ENCODE measurements at regions not wholly inside any gene's neighbourhood (a gene's known extent, or its start where the extent isn't known, plus 50 kb on each side); places are given as distances from the start of the nearest gene placed in this dataset.

DNA sequence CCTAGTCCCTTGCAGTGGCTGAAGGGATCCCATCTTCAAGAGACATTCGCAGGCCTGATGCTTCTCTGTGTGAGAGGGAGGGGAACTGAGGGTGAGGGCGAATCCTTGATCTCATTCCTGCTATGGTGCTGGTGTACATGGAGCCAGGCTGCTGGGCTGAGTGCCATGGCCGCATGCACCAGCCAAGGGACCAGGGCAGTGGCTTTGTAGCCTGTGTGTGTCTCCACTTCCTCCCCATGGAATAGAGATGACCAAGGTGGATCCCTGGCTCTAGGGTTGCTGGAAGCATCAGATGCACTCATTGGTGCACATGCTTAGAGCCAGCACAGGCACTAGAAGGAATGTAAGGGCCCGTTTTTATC, 195.0 kb downstream of the FOXL1 start:
- no peak for DNase-seq (ENCODE audit: low read depth)

DNA sequence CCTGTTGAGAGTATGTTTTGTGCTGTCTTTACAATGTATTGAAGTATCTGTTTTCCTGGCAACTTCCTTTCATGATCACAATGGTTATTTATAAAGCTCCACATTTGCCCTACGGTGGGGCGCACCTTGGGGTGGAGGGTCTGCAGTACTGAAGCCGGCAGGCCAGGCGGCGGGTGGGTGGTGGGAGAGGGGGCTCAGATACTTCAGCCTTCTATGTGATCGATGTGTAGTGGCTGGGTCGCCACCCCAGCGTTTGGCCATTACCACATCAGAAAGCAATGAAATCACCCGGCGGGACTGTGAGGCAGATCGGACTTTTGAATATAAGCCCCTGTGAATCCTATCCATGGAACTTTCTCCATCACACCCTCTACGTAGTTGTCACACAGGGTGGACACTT, 196.6 kb downstream of the FOXL1 start:
- no peak for DNase-seq (ENCODE audit: low read depth)

DNA sequence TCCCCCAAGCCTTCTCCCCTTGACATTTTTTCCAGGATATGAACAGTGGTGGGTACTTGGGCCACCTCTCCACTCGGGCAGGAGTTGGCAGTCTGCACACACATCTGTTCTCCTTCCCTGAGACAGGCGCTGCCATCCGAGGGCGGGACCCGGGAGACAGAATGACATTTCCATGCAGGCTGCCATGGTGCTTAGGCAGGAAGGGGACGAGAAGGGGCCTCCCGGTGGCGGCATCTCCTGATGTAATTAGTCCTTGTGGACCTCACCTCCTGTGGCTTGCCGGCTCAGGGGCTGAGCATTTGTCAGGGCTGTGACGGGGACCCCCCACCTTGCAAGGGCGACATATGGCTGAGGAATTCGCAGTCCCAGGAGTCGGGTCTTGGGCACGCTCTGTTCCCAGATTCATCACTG, 197.2 kb downstream of the FOXL1 start:
- DNase-seq (ENCODE audit: low read depth): no peak

DNA sequence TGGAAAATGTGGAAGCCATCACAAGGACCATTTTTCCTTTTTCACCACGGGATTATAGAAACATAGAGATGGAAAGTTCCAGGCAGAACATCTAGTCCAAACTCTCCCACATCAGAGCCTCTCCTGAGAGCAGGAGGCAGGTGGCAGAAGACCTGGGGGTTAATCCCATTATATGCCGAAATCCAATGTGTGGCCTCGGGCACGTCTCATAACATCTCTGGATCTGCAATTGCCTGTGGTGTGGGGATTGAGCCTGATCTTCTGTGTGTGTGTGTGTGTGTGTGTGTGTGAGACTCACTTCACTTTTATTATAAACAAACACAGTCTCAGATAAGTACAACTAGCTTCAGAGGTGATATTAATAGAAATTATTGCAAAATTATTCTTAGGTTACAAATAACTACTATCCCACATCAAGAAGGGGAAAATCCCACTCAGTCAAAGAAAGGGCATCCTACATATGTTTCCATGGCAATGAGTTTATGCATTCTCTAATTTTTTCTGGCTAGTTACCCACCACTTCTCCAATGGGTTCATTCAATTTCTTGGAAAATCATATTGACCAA, 199.1 kb downstream of the FOXL1 start:
- DNase-seq (ENCODE audit: low read depth): no peak

DNA sequence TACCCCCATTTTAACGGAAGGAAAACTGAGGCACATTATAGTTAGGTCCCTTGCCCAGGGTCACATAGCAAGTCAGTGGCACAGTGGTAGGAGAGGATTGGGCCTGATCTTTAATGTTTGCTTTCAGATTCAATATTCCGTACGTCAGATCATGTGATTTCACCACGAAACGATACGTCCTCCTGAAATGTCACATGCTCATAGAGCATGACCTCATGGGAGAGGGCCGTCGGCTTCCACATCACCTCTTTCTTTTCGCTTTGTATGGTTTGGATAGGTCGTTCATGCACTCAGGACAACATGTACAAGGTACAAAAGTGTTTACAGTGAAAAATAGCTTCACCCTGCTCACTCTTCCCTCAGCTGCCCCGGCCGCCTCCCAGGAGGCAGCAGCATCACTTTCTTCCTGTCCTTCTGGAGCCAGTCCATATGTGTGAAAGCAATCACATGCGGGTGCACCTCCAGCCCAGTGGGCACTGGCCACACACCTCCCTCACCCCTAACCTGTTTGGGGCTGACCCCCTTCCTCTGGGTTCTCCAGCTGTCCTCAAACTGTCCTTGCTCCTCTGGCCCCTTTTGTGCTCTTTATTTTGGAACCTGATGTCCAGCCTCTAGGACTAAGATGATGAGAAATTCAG, 199.9 kb downstream of the FOXL1 start:
- DNase-seq (ENCODE audit: low read depth): no peak

DNA sequence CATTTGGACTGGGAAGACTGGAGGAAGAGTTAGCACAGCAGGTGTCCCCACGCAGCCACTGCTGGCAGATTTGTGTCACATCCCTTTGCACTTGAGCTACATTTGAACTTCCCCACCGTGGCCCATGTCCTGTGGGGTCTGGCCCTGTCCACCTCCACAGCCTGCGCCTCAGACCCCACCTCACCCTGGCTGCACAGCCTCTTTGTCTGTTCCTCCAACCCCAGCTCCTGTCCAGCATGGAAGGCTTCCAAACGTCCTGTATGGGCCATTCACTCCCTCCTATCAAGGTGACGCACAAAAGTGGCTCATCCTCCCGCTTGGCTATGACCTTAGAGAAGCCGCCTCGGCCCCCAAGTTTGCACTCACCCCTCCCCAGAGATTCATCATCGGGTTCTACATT, 200.6 kb downstream of the FOXL1 start:
- DNase-seq (ENCODE audit: low read depth): no peak

DNA sequence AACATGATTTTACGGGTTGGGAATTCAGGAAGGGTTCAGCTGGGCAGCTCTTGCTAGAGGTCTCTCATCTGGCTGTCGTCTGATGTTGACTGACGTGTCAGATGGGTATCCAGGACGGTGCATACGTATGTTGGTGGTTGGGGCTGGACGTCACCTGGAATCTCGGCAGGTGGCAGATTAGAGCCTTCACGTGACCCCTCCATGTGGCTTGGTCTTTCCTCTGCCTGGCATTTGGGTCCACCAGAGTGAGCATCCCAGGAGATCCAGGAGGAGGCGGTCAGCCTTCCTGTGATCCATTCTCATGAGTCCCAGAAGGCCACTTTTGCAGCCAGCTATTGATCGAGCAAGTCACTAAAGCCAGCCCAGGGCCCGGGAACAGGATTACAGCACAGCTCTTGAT, 202.7 kb downstream of the FOXL1 start:
- DNase-seq (ENCODE audit: low read depth): no peak

DNA sequence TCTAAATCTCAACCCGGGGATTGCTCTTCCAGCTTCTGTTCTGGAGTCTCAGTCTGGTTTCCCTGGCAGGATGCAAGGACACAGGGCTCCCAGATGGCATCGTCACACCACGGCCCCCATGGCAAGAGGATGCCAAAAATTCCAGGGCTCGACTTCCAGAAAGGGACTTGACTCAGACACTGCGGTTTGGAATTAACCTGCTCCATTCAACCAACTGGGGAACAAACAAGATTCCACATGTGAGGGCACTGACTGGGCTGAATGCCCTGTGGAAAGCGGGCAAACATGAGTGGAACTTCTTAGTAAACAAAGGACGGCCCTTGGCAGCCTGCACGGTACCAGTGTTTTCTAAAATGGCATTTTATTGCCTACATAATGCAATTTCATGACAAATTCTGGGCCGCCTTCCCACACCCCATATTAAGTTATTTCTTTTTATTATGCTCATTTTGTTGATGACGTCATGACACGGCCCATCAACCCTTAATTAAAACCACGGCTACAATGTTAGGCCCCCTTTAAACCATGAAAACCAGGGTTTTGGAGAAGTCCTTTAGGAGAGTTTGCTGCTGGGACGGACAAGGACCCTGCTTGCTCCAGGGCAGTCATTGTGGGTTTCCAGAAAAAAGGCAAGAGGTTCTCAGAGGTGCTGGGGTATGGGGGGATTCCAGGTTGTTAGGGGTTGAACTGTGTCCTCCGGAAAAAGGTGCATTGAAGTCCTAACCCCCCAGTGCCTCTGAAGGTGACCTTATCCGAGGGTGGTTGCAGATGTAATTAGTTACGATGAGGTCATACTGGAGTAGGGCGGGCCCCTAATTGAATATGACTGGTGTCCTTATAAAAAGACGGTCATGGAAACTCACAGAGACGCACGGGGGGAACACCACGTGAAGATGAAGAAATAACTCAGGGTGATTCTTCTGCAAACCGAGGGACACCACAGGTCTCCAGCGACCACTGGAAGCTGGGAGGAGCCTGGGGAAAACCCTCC, 205.6 kb downstream of the FOXL1 start:
- DNase-seq (ENCODE audit: low read depth): no peak

DNA sequence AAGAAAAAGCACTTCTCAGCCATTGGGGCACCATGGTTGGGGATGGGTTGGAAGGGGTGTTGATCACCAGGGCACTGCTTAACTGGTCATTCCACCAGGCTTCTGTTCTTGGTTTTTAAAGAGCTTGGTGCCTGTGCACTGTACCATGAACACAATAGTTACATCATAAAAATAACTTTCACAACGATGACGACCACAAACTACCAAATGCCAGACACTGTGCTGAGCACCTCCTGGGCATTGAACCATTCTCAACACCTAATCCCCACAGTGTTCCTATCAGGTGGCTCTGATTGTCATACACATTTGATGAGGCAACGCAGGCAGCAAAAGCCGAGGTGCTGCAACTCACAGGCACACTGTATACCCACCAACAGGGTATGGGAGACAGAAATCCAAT, 208.0 kb downstream of the FOXL1 start:
- no peak for DNase-seq (ENCODE audit: low read depth)

DNA sequence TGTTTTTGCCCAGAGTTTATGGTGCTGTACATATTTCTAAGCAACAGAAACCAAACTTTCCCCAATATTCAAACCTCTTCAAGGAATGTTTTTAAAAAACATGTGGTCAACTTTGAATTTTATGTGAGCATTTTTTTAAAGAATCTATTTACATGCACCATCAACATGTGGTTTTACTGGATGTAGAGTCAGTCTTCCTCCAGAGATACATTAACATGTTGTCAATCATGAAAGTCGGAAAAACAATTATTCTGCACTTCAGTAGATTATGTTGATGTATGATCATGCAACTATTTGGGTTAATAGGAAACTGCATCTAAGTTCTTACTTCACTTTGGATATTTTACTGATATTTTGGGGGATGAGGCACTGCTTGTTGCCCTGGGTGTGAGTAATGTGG, 208.6 kb downstream of the FOXL1 start:
- DNase-seq (ENCODE audit: low read depth): no peak

DNA sequence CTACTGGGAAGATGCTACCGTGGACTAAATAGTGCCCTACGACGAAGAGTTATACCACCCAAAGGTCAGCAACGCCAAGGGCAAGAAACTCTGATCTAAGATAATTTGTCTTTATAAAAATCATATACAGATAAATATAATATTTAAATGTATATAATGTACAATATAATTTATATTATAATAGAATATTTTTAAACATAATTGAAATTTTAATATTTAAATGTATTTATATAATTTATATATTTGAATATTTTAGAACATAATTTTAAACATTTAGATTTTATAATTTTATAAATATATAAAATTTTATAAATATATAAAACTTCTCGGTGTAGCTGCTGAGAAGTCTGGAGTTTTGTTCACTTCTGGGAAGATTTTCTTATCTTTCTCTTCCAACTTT, 209.2 kb downstream of the FOXL1 start:
- DNase-seq (ENCODE audit: low read depth): no peak

DNA sequence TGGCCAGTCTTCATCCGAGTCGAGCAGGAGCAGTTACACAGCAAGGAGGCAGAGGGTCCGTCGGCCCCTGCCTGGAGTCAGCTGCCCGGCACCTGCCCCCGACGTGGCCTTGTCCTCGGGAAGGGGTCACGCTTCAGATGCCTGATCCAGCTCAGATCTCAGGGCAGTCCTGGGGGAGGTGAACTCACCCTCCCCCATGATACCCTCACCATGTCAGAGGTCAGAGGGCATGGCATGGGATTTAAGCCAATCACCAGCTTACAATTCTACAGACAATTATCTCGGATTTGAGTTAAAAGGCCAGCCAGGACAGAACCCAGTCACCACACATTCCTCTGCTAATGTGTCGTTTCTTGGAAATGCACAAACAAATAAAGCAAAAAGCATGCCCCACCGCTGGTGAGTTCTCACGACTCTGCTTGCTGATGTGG, 211.3 kb downstream of the FOXL1 start:
- no peak for DNase-seq (ENCODE audit: low read depth)

DNA sequence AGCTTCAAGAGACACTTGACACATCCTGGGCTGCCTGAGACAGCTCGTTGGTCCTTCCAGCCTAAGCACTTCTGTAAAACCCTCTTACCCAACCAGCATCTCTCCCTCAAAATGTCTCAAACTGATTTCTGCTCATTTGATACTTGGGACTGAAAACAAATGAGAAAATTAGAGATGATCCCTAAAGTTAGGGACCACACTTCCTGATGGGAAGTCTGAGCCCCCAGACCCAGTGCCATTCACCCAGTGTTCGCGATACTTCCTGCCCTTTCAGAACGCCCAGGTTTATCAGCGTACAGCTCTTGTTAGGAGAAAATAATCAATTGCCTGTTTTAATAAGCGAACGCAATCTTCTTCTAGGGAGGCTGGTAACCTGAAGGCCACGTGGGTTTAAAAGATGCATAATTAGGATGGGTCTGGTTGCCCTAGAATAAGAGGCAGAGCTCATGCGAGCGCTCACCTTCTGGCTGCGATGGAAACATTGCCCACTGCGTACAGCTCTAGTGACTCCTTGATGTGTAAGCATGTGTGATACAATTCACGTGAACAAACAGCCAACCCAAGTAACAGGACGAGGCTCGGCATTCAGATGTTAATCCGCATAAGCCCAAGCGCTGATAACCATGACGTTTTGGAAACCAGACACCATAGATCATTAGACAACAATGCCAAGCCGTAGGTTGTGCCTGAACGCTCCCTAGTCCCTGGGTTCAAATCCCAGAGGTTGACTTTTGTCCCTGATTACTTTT, 213.1 kb downstream of the FOXL1 start:
- no peak for DNase-seq (ENCODE audit: low read depth)

DNA sequence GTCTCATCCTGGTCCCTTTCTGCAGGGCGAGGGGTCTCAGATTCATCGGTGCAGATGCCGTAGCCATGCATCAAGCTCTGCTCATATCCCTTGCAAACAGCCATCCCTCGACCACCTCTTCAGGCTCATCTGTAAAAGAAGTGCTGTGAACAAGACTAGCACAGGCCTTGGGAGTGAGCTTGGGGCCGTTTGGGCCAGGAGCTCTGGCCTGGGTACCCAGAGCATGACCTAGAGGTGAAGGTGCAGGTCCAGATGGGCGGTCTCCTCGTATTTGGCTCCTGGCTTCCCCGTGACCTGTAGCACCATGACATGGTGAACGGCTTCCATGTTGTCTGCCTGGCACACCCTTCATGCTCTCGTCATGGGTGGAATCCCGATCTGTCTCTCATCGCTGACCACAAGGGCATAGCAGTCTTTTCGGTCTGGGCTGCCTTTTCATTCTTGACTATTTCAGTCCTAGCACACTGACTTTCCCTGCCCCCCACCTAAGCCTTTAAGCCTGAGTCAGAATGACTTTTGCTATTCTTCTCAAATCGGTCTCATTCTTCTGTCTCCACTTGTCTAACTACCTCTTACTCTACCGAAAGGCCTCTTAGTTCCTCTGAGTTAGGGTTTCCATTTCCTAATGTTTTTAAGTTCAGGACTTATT, 216.0 kb downstream of the FOXL1 start:
- no peak for DNase-seq (ENCODE audit: low read depth)

DNA sequence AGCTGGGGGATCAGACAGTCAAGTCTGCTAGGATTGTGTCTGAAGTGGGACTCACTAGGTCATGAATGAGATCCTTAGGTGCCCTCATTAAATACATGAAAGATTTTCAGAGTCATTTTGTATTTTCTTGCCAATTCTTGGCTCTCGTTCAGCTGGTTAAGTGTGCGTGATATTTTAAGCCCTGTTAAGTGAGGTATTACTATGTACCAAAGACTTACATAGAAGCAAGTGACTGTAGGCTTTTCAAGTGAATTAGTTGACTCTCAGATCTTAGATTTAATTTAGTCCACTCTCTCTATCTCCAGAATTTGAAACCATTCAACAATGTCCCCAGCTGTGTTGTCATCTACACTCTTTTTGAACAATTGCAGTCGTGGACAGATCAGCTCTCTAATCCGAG, 219.4 kb downstream of the FOXL1 start:
- DNase-seq (ENCODE audit: low read depth): no peak

DNA sequence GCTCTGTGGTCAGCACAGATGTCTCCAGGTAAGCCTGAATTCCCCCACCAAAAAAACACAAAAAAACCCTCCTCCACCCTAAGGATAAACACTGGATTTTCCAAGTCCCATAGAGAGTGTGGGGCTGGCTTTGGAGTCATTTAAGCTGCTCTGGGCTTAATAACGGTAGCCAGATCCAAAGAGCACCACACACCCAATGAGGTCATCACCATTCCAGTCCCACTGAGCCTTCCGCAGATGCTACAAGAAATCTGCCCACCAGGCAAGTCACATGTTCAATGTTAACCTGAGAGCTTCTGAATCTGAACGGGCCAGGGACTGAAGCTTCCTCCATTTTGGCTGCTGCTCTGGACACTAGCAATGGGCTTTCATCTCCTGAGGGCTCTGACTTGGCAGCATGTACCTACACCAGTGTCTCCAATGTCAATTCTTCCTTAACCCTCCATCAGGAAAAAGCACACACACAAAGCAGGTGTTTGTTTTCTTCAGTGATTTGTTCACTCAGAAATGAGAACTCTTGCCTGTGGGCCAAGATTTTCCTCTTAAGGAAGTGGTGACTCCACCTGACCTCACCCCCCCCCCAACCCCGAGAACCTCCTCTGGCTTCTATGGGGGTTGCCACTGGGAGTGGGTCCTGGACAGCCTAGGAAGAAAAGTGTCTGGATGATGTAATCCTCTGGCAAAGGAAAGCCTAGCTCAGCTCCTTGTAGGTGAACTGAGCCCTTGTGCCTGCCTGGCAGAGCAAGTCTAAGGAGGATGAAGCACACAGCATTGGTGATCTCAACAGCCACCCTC, 220.1 kb downstream of the FOXL1 start:
- DNase-seq (ENCODE audit: low read depth): no peak

DNA sequence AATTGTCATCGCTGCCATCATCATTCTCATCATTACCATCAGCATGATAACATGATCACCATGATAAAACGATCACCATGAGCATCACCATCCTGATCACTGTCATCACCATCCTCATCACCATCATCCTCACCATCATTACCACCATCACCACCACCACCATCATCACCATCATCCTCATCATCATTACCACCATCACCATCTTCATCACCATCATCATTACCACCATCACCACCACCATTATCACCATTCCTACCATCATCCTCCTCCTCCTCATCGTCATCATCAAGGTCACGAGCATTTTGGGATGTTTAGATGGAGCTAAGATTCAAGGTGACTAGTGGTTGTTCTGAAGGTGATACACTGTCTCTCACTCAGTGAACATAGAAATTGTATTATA, 221.0 kb downstream of the FOXL1 start:
- no peak for DNase-seq (ENCODE audit: low read depth)

DNA sequence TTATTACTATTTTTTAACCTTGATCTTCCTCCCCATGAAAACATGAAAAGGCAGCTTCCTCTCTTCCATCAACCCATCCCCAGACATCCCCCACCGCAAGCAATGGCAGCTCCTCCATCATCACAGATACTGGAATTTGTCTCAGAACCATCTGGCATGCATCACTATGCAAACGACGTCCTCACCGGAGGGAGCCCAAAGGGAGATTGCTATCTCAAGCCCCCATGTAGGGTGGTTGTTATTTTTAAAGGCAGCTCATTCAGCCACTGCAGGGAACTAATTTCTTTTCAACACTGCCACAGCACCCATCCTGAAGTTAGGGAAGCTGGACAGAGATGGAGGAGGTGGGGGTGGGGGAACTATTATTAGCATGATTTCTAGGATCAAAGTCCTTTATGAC, 222.5 kb downstream of the FOXL1 start:
- no peak for DNase-seq (ENCODE audit: low read depth)

DNA sequence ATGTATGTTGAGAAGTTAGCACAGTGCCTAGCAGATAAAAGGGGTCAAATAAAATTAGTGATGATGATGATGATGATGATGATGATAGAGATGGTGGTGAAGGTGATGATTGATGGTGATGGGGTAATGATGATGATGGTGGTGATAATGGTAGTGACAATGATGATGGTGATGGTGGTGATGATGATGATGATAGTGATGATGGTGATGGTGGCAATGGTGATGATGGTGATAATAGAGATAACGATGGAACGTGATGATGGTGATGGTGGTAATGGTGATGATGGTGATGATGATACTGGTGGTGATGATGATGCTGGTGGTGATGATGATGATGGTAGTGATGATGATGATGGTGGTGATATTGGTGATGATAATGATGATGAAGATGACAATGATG, 223.7 kb downstream of the FOXL1 start:
- DNase-seq (ENCODE audit: low read depth): no peak

DNA sequence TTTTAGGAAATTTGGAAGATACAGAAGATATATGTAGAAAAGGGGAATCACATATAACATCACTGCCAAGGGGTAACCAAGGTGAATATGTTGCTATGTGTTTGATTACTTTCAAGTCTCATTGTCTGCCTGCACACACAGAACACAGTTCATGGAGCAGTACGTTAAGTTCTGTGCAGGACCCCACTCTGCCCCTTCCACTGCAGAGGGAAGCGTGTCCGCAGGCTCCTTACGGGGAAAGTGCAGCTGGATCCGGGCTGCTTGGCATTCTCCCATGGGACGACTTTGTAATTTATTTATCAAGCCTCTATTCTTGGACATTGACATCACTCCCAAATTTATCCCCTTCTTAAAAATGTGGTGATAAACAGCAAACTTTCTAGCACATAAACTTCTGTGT, 226.8 kb downstream of the FOXL1 start:
- DNase-seq (ENCODE audit: low read depth): no peak

DNA sequence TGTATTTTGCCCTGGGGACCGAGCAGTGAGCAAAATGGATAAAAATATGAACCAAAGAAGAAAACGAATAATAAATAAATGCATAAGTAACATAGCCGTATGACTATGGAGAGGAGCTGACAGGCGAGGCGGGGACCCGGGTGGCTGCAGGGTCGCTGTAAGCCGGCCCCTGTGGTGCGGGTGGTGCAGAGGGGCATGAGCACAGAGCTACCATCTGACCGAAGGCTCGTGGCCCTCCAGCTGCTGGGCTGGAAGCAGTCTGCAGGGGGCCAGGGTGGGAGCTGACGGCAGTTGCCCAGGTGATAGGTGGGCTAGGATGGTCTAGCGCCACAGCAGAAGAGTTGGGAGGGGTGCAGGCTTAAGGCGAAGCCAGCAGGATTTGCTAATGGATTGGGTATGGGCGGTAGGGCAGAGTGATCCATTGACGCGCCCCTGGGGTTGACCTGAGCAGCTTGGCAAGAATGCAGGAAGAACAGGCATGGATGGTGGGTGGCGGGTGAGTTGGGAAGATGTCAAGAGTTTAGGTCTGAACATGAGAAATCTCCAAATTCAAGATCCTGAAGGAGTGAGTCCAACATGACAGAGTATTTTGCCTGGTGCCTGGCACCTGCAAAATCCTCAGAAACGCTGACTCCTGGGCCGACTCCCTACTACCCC, 228.0 kb downstream of the FOXL1 start:
- no peak for DNase-seq (ENCODE audit: low read depth)
